SH-SY5Y (cell line): ENCODE measurements at regions not wholly inside any gene's neighbourhood (a gene's known extent, or its start where the extent isn't known, plus 50 kb on each side); places are given as distances from the start of the nearest gene placed in this dataset.

Source experiments
- GATA2 ChIP-seq: IDR thresholded peaks from 2 replicates; pipeline ENCODE4 v1.6.1; 2011; ENCODE audit warnings: mild to moderate bottlenecking, low read depth, low read length
- GATA3 ChIP-seq: IDR thresholded peaks from 2 replicates; pipeline ENCODE4 v1.6.1; 2011; ENCODE audit warnings: low read depth, mild to moderate bottlenecking, low read length, moderate library complexity

DNA sequence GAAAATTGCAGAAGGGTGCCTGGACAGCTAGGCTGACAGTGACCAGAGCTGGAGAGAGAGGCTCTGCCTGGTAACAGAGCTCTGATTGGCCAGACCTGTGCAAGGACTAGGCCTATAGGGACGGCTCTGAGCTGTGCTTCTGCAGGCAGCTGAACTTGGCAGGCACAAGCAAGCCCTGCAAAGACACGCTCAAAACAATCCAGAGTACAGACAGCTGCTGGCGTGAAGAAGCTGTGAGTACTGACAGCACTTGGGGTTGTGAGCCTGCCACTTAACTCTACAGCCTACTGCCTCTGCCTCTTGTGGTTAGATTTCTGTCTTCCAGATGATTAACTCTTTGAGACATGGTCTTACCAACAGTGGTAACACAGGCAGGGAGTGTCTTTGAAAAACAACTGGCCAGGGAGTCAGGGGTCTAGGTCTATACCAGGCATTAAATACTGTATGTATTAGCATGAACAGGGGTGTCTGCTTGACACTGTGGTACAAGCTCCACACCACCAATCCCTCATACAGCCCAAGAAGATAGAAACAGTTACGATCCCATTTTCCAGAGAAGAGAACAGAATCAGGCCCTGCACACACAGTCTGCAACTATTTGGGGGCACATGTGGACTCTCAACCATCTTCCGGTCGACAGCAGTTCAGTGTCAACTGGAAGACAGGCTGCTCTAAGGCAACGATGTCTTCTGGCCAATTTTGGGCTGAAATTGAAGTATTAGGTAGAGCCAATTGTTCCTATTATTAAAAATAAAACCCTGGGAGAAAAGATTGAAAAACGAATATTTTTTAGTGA lies 568.4 kb downstream of the TNS1 start:
- TF ChIP-seq GATA3: no peak
- TF ChIP-seq GATA2: no peak

DNA sequence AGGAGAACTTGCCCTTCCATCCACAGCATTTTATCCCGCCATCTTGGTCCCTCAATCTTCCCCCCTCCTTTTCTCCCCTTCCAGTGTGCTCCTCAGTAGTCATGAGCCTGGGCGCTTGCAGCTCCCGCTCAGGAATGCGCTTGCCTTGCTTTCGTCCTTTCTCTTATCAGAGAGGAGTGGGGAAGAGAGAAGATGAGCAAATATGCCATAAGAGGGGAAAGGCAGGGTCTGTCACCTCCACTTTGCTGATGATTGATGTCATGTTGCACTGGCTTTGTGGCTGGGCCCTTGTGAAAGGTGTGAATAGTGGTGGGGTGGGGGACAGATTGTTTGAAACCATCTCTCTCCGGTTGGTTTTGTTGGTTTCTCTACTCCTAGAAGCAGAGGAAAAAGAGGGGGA lies 569.3 kb downstream of the TNS1 start:
- no peak for TF ChIP-seq GATA3
- TF ChIP-seq GATA2: no peak

- TF ChIP-seq GATA2 (no peak), GATA3 (no peak)
Observed at GRCh38 chr2:217431577-217432269, 571.1 kb downstream of the TNS1 start.

- TF ChIP-seq GATA3 (no peak), GATA2 (no peak)
Observed at GRCh38 chr2:217430916-217431576, 571.2 kb upstream of the TNP1 start.

- TF ChIP-seq GATA3 (no peak), GATA2 (no peak)
Observed at GRCh38 chr2:217429981-217430500, 570.2 kb upstream of the TNP1 start.

GRCh38 chr2:217421834-217422233 lies 562.0 kb upstream of the TNP1 start:
- TF ChIP-seq GATA3: no peak
- TF ChIP-seq GATA2: no peak

GRCh38 chr2:217420854-217421253 lies 561.0 kb upstream of the TNP1 start:
- TF ChIP-seq GATA2: no peak
- TF ChIP-seq GATA3: no peak

DNA sequence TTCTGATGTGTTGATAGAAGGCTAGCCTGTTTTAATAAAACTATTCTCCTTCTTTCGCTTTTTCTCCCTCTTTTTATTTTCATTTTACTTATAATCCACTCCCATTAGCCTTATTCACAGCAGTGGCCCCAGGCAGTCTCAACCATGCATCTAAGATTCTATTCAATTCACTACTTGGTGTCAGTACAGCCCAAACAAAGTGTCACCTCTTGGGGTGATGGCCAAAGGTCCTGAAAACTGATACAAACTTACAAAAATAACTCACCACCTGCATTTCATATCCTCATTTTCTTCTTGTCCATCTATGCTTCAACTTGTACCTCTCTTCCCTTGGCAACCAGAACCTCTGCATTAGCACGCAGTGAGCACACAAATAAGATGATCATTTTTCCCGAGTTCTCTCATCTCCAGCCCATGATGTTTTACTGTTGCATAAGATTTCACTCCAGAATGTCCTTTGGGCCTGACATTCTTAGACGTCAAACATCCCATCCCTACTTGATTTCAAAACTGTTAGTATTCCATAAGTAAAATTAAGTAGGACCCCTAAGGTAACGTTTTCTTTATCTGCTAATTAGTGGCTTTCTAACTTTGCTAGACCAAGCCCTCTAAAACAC lies 559.3 kb upstream of the TNP1 start:
- no peak for TF ChIP-seq GATA3
- TF ChIP-seq GATA2: no peak

GRCh38 chr2:217418544-217418943 lies 558.7 kb upstream of the TNP1 start:
- TF ChIP-seq GATA2 (no peak), GATA3 (no peak)

DNA sequence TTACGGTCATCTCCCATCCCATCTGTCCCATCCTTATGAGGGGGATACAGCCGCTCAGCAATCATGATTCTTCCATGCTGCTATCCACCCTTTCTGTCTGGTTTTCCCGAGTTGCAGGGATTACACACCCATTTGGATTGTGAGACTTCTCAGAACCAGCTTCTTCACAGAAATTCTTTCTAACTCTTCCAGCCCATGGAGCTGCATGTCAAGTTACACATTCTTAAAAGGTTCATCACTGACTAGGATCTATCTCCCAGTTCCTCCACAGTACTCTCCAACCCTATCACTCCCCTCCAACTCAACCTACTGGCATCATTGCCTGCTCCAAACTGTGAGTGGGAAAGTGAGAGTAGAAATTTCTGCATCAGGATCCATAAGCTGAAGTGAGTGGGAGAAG lies 558.2 kb upstream of the TNP1 start:
- no peak for TF ChIP-seq GATA2
- no peak for TF ChIP-seq GATA3

GRCh38 chr2:217417536-217417935 lies 557.7 kb upstream of the TNP1 start:
- no peak for TF ChIP-seq GATA3
- TF ChIP-seq GATA2: no peak

GRCh38 chr2:217415316-217415715 lies 555.5 kb upstream of the TNP1 start:
- no peak for TF ChIP-seq GATA3
- no peak for TF ChIP-seq GATA2

DNA sequence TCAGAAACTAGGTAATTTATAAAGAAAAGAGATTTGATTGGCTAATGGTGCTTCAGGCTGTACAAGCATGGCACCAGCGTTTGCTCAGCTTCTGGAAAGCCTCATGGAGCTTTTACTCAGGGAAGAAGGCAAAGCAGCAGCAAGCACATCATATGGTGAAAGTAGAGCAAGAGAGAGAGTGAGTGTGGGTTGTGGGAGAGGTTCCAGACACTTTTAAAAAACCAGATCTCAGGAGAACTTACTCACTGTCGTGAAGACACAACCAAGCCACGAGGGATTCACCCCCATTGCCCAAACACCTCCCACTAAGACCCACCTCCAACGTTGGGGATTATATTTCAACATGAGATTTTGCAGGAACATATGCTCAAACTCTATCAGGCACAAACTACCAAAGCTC lies 554.6 kb upstream of the TNP1 start:
- TF ChIP-seq GATA2: no peak
- TF ChIP-seq GATA3: no peak

- no peak for TF ChIP-seq GATA3
- no peak for TF ChIP-seq GATA2
Observed at GRCh38 chr2:217413193-217413592, 553.3 kb upstream of the TNP1 start.
